BLaER1 treated with 17β-estradiol and CSF1 and Interleukin-3, amounts not matched to agents 10 nM and 100 nM (cell line): ENCODE measurements at regions not wholly inside any gene's neighbourhood (a gene's known extent, or its start where the extent isn't known, plus 50 kb on each side); places are given as distances from the start of the nearest gene placed in this dataset.
A peak's percentile ranks its signal among the peaks of the same experiment; 100 is the strongest.
"Not testable (repeated sequence)": the region's sequence is repeated elsewhere in the genome, so short reads cannot be mapped to it uniquely, and the experiment has no call there.

ENCODE experiments used
- H3K27ac ChIP-seq, 11 experiments: shearing (Covaris generic); formaldehyde crosslinking; 2 replicates each; pipeline ENCODE4 v1.8.1; 2022
- H3K27me3 ChIP-seq, 11 experiments: shearing (Covaris generic); formaldehyde crosslinking; 2 replicates each; pipeline ENCODE4 v1.8.1; 2022
- H3K36me3 ChIP-seq, 11 experiments: shearing (Covaris generic); formaldehyde crosslinking; 2 replicates each; pipeline ENCODE4 v1.8.1; 2022
- H3K4me1 ChIP-seq, 10 experiments: shearing (Covaris generic); formaldehyde crosslinking; 2 replicates each; pipeline ENCODE4 v1.8.1; 2022
- H3K4me2 ChIP-seq, 11 experiments: shearing (Covaris generic); formaldehyde crosslinking; 2 replicates each; pipeline ENCODE4 v1.8.1; 2022
- H3K4me3 ChIP-seq, 10 experiments: shearing (Covaris generic); formaldehyde crosslinking; 2 replicates each; pipeline ENCODE4 v1.8.1; 2022
- H3K9ac ChIP-seq, 11 experiments: shearing (Covaris generic); formaldehyde crosslinking; 2 replicates each; pipeline ENCODE4 v1.8.1; 2022
- H3K9me3 ChIP-seq, 11 experiments: shearing (Covaris generic); formaldehyde crosslinking; replicated peaks in 1 of 11; 2 replicates each; pipeline ENCODE4 v1.8.1; 2022
- H4K20me1 ChIP-seq, 11 experiments: shearing (Covaris generic); formaldehyde crosslinking; 2 replicates each; pipeline ENCODE4 v1.8.1; 2022
- Cebpa-rat ChIP-seq, 11 experiments: shearing (Covaris generic); IDR thresholded peaks; 2 replicates each; pipeline ENCODE4 v1.8.1; 2022

DNA sequence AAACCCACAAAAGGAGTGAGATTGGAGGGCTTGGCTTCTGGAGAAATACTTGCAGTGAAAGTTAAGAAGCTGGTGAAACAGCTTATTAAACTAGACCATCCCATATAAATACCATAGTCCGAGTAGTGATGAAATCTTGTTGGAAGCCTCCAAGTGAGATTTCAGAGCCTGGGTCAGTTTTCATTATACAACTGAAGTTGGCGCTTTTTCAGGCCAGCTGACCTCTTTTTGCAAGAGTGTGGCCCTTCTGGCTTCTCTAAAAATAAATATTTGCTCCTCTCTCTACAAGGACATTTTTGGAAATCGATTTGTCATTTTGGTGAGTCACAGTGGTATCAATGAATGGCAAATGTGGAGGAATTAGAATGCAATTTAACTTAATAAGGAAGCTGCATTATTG, 51.2 kb upstream of the THRB start:
- no peaks in the 10 kb centered on the region for H3K9me3 ChIP-seq
- no peak overlapping the region for H3K4me3 ChIP-seq
- no peaks in the 10 kb centered on the region for H3K4me1 ChIP-seq
- no peak for TF ChIP-seq Cebpa-rat (IDR thresholded peaks at IDR 0.05)
- no peak overlapping the region for H3K4me2 ChIP-seq
- no peaks in the 10 kb centered on the region for H3K27me3 ChIP-seq
- no peaks in the 10 kb centered on the region for H3K36me3 ChIP-seq
- H3K9ac ChIP-seq: no peak overlapping the region
- H3K27ac ChIP-seq: no peak overlapping the region
- H4K20me1 ChIP-seq: no peaks in the 10 kb centered on the region

- Histone ChIP-seq H3K9me3 (no peaks in the 10 kb centered on the region), H3K4me1 (peaks cover 0 to 5% (median 0%) of the 10 kb centered on the region in 10 experiments; a peak in 2 of 20 replicates), H3K36me3 (no peaks in the 10 kb centered on the region), H3K27me3 (no peaks in the 10 kb centered on the region), H3K9ac (no peak overlapping the region), H3K4me2 (no peak overlapping the region), H4K20me1 (no peaks in the 10 kb centered on the region), H3K4me3 (no peak overlapping the region), H3K27ac (no peak overlapping the region)
- no peak for TF ChIP-seq Cebpa-rat (IDR thresholded peaks at IDR 0.05)
Observed at GRCh38 chr3:24548278-24548677, 53.6 kb upstream of the THRB start.

DNA sequence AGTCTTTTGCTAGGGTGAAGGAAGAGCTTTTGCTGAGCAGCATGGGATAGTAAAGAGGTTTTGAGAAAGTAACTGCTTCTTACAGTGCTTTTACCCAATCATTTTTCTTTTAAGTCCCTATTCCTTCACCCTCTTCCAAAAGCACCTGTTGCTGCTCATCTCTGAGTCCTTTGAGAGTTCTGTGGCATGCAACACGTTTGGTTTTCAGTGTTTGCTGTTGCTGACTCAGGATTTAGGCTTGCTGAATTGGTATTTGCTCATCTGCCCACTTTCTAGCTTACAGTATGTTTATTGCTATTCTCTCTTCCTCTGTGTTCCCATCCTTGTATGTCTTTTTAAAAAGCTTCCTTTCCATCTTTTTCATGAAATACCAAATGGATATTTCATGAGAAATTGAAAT, 55.9 kb upstream of the THRB start:
- H3K36me3 ChIP-seq: no peaks in the 10 kb centered on the region
- no peak overlapping the region for H3K4me2 ChIP-seq
- H3K4me3 ChIP-seq: no peak overlapping the region
- H3K9me3 ChIP-seq: no peaks in the 10 kb centered on the region
- no peaks in the 10 kb centered on the region for H3K27me3 ChIP-seq
- H3K4me1 ChIP-seq: peaks cover 0 to 5% (median 0%) of the 10 kb centered on the region in 10 experiments; a peak in 2 of 20 replicates
- no peak overlapping the region for H3K27ac ChIP-seq
- TF ChIP-seq Cebpa-rat (IDR thresholded peaks at IDR 0.05): no peak
- H3K9ac ChIP-seq: no peak overlapping the region
- H4K20me1 ChIP-seq: no peaks in the 10 kb centered on the region

DNA sequence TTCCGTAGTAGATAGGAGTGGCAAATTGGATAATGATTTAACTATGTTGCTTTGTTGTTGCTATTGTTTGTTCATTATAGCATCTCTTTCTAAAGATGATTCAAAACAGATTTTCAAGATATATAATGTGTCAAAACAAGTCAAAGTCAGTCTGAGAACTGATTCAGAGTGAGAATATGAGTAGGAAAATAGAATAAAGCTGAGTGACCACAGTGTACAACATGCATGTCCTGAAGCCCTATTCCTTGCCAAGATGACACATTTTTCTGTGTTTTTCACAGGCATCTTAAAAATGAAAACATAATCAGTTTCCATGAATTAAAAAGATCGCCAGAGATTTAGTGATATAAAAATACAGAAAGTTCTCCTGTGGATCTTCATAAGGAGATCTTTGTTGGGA, 57.0 kb upstream of the THRB start:
- Histone ChIP-seq H3K4me2 (0 out of 22 replicates have a peak overlapping the region, but pooled peaks of 1 of the 11 experiments have one; percentile 5), H3K27ac (no peak overlapping the region), H3K9me3 (no peaks in the 10 kb centered on the region), H4K20me1 (no peaks in the 10 kb centered on the region), H3K9ac (no peak overlapping the region), H3K27me3 (no peaks in the 10 kb centered on the region), H3K4me3 (no peak overlapping the region), H3K36me3 (no peaks in the 10 kb centered on the region), H3K4me1 (peaks cover 0 to 5% (median 0%) of the 10 kb centered on the region in 10 experiments; a peak in 2 of 20 replicates)
- no peak for TF ChIP-seq Cebpa-rat (IDR thresholded peaks at IDR 0.05)

- TF ChIP-seq Cebpa-rat (IDR thresholded peaks at IDR 0.05): no peak
- Histone ChIP-seq H3K4me1 (no peaks in the 10 kb centered on the region), H3K4me2 (no peak overlapping the region), H3K9me3 (peaks cover 4 to 15% (median 12%) of the 10 kb centered on the region in 11 experiments; a peak in 16 of 22 replicates), H4K20me1 (no peaks in the 10 kb centered on the region), H3K27me3 (no peaks in the 10 kb centered on the region), H3K4me3 (no peak overlapping the region), H3K27ac (no peak overlapping the region), H3K36me3 (no peaks in the 10 kb centered on the region), H3K9ac (no peak overlapping the region)
Observed at GRCh38 chr3:24562895-24563294, 68.2 kb upstream of the THRB start.

DNA sequence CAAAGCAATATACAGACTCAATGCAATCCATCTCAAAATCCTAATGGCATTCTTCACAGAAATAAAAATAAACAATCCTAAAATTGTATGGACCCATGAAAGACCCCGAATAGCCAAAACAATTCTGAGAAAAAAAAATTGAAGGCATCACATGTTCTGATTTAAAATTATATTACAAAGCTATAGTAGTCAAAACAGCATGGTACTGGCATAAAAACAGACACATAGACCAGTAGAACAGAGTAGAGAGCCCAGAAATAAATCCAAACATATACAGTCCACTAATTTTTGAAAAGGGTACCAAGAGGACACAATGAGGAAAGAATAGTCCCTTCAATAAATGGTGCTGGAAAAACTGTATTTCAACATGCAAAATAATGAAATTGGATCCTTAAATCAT, 70.4 kb upstream of the THRB start:
- Histone ChIP-seq H3K4me3 (no peak overlapping the region), H4K20me1 (no peaks in the 10 kb centered on the region), H3K4me1 (no peaks in the 10 kb centered on the region), H3K27ac (no peak overlapping the region), H3K27me3 (no peaks in the 10 kb centered on the region), H3K9me3 (peaks cover 4 to 15% (median 12%) of the 10 kb centered on the region in 11 experiments; a peak in 16 of 22 replicates), H3K9ac (no peak overlapping the region), H3K36me3 (no peaks in the 10 kb centered on the region), H3K4me2 (no peak overlapping the region)
- no peak for TF ChIP-seq Cebpa-rat (IDR thresholded peaks at IDR 0.05)

DNA sequence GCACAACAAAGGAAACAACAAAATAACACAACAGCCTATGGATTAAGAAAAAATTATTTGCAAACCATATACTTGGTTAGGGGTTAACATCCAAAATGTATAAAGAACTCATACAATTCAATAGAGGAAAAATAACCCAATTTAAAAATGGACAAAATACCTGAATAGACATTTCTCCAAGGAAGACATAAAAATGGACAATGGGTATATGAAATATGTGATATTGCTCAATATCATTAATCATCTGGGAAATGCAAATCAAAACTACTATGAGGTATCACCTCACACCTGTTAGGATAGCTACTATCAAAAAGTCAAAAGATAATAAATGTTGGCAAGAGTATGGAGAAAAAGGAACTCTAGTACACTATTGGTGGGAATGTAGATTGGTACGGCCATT, 71.0 kb upstream of the THRB start:
- Histone ChIP-seq H3K9me3 (peaks cover 4 to 15% (median 12%) of the 10 kb centered on the region in 11 experiments; a peak in 16 of 22 replicates), H4K20me1 (no peaks in the 10 kb centered on the region), H3K27ac (no peak overlapping the region), H3K4me3 (no peak overlapping the region), H3K9ac (no peak overlapping the region), H3K36me3 (no peaks in the 10 kb centered on the region), H3K27me3 (no peaks in the 10 kb centered on the region), H3K4me2 (no peak overlapping the region), H3K4me1 (no peaks in the 10 kb centered on the region)
- no peak for TF ChIP-seq Cebpa-rat (IDR thresholded peaks at IDR 0.05)

DNA sequence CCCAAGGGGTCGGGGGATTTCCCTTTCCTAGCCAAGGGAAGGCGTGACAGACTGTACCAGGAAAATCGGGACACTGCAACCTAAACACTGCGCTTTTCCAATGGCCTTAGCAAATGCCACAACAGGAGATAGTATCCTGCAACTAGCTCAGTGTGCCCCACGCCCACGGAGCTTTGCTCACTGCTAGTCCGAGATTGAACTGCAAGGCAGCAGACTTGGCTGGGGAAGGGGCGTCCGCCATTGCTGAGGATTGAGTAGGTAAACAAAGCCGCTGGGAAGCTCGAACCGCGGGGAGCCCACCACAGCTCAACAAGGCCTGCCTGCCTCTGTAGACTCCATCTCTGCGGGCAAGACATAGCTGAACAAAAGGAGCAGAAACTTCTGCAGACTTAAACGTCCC, 72.3 kb upstream of the THRB start:
- Histone ChIP-seq H3K27ac (no peak overlapping the region), H3K27me3 (no peaks in the 10 kb centered on the region), H3K4me3 (no peak overlapping the region), H3K36me3 (no peaks in the 10 kb centered on the region), H3K4me2 (no peak overlapping the region), H3K9me3 (peaks cover 4 to 18% (median 13%) of the 10 kb centered on the region in 11 experiments; a peak in 18 of 22 replicates), H3K4me1 (no peaks in the 10 kb centered on the region), H4K20me1 (no peaks in the 10 kb centered on the region), H3K9ac (no peak overlapping the region)
- TF ChIP-seq Cebpa-rat (IDR thresholded peaks at IDR 0.05): no peak

DNA sequence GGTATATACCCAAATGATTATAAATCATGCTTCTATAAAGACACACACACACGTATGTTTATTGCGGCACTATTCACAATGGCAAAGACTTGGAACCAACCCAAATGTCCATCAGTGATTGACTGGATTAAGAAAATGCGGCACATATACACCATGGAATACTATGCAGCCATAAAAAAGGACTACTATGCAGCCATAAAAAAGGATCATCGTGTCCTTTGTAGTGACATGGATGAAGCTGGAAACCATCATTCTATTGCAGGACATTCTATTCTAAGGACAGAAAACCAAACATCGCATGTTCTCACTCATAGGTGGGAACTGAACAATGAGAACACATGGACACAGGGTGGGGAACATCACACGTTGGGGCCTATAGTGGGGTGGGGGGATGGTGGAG, 77.8 kb upstream of the THRB start:
- peaks cover 0 to 18% (median 8%) of the 10 kb centered on the region in 11 experiments; a peak in 9 of 22 replicates for H3K9me3 ChIP-seq
- H3K27ac ChIP-seq, H3K4me3 ChIP-seq, H3K36me3 ChIP-seq, H3K27me3 ChIP-seq, H3K4me2 ChIP-seq, H3K4me1 ChIP-seq, H4K20me1 ChIP-seq, H3K9ac ChIP-seq: not testable (repeated sequence)

DNA sequence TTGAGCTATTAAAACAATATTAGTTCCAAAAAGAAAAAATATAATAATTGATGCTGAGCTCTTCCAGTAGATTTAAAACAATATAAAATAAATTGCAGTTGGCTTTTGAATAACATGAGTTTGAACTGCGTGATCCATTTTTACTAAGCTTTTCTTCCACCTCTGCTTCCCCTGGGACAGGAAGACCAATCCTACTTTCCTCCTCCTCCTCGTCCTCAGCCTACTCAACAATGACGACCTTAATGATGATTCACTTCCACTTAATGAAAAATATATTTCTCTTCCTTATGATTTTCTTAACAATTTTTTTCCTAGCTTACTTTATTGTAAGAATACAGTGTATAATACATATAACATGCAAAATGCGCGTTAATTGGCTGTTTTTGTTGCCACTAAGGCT, 78.9 kb upstream of the THRB start:
- Histone ChIP-seq H3K4me3 (no peak overlapping the region), H4K20me1 (no peaks in the 10 kb centered on the region), H3K27ac (no peak overlapping the region), H3K9ac (no peak overlapping the region), H3K4me1 (no peaks in the 10 kb centered on the region), H3K27me3 (no peaks in the 10 kb centered on the region), H3K4me2 (no peak overlapping the region), H3K36me3 (no peaks in the 10 kb centered on the region), H3K9me3 (peaks cover 0 to 18% (median 8%) of the 10 kb centered on the region in 11 experiments; a peak in 9 of 22 replicates)
- no peak for TF ChIP-seq Cebpa-rat (IDR thresholded peaks at IDR 0.05)
